ENCODE measurements at regions not wholly inside any gene's neighbourhood (a gene's known extent, or its start where the extent isn't known, plus 50 kb on each side); places are given as distances from the start of the nearest gene placed in this dataset.

DNA sequence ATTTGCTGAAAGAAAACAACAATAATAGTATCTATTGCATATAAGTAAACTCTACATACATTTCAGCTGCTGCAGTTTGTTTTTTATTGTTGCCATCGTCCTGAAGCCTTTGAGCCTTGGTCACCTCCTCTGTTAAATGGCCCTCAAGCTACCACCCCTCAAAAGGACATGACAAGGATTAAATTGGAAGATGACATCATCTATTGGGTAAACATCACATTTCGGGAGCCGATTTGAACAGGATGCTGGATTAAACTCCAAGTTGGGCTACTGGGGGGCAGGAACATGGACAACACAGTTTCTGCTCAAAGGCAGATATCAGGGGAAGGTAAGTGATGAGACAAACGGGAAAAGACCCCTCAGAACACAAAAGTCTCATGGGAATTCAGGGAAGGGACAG lies 92.3 kb upstream of the ATP2B2 start:
- TF ChIP-seq KDM5A (IDR thresholded peaks at IDR 0.05) (no peak), RAD21 (conservative IDR thresholded peaks at IDR 0.05 in 1 of 2, IDR thresholded peaks at IDR 0.05 in 1 of 2) (no peak), NFE2L2 (conservative IDR thresholded peaks at IDR 0.05; ENCODE audit: low read length) (no peak), EP300 (IDR thresholded peaks at IDR 0.05) (no peak), POLR2AphosphoS2 (conservative IDR thresholded peaks at IDR 0.05; ENCODE audit: low read length) (no peak), CHD2 (IDR thresholded peaks at IDR 0.05; ENCODE audit: low read length, partially characterized antibody) (no peak), HDAC2 (IDR thresholded peaks at IDR 0.05) (no peak)
- TF ChIP-seq, protein P1, sequence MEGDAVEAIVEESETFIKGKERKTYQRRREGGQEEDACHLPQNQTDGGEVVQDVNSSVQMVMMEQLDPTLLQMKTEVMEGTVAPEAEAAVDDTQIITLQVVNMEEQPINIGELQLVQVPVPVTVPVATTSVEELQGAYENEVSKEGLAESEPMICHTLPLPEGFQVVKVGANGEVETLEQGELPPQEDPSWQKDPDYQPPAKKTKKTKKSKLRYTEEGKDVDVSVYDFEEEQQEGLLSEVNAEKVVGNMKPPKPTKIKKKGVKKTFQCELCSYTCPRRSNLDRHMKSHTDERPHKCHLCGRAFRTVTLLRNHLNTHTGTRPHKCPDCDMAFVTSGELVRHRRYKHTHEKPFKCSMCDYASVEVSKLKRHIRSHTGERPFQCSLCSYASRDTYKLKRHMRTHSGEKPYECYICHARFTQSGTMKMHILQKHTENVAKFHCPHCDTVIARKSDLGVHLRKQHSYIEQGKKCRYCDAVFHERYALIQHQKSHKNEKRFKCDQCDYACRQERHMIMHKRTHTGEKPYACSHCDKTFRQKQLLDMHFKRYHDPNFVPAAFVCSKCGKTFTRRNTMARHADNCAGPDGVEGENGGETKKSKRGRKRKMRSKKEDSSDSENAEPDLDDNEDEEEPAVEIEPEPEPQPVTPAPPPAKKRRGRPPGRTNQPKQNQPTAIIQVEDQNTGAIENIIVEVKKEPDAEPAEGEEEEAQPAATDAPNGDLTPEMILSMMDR (IDR thresholded peaks at IDR 0.05), result no peak
- TF ChIP-seq, protein P2, sequence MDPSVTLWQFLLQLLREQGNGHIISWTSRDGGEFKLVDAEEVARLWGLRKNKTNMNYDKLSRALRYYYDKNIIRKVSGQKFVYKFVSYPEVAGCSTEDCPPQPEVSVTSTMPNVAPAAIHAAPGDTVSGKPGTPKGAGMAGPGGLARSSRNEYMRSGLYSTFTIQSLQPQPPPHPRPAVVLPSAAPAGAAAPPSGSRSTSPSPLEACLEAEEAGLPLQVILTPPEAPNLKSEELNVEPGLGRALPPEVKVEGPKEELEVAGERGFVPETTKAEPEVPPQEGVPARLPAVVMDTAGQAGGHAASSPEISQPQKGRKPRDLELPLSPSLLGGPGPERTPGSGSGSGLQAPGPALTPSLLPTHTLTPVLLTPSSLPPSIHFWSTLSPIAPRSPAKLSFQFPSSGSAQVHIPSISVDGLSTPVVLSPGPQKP (IDR thresholded peaks at IDR 0.05; ENCODE audit: low read depth, low read length), result no peak
